Dedifferentiated amniotic fluid mesenchymal stem cell (primary cell): ENCODE measurements at regions not wholly inside any gene's neighbourhood (a gene's known extent, or its start where the extent isn't known, plus 50 kb on each side); places are given as distances from the start of the nearest gene placed in this dataset.
"Not testable (repeated sequence)": the region's sequence is repeated elsewhere in the genome, so short reads cannot be mapped to it uniquely, and the experiment has no call there.

Source experiments
- DNase-seq: peaks from one replicate; pipeline ENCODE4 v3.0.0-alpha.2; 2016; ENCODE audit errors: extremely low spot score

DNA sequence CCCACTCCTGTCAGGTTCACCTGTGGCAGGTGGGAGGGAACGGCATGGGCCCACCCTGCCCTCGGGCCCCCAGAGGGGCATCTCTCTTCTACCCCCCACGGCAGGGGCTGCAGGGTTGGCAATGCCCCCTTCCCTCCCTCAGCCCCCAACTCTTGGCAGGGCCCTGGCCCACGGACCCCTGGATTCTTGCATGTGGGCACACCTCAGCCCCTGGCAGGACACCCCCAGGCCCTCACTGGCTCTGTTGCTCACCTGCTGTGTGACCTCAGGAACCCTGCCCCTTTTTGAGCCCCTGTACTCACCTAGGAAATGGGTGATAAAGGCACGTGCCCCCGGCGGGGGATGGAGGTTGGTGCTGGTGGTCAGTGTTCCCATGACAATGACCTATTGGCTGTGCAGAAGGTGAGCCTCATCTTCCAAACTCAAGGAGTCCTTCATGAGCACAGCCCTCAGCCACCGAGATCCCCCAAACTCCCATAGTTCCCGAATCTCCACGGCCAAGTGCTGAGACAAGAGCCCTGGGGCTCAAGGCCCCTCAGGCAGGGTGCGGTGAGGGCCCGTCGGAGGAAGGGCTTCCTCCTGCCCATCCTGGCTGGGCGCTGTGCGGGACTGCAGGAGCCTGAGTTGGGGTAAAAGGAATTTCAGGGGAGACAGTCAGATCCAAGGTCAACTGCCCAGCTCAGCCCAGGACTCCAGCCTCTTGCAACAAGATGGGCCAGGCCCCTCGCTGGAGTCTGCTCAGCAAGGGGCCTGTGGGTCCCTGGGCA, 198.2 kb downstream of the IGLL1 start:
- DNase-seq = no peak

GRCh38 chr22:23380911-23381310, 199.2 kb downstream of the IGLL1 start:
- no peak for DNase-seq

GRCh38 chr22:23380230-23380573, 199.9 kb downstream of the IGLL1 start:
- no peak for DNase-seq

DNA sequence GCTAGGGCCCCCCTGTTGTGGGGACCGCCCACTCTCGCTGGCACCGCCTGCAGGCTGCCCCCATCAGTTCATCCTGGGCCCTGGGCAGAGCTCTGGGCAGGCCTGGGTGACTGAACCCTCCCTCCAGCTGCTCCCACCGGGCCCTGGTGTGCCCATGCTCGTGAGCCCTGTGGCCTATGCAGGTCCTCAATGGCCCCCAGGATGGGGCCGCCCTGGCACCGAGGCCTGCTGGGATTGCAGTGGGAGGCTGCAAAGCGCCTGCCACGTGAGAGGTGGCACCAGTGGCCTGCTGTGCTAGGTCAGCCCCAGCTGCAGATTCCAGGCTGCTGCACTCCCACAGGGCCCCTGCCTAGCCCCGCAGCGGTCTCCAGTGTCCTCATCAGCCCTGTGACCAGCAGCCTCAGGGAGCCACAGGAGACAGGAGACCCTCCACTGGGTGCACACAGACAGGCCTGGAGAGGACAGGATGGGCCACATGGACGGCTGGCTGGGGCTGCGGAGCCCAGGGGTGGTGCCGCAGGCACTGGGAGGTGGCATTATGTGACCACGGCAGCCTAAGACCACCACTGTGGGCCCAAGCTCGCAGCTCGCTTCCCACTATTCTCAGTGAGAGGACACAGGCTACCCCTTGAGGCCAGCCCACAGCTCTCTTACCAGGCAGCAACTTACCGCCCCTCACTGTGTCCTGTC, 199.4 kb downstream of the BCR start:
- not testable (repeated sequence) for DNase-seq

DNA sequence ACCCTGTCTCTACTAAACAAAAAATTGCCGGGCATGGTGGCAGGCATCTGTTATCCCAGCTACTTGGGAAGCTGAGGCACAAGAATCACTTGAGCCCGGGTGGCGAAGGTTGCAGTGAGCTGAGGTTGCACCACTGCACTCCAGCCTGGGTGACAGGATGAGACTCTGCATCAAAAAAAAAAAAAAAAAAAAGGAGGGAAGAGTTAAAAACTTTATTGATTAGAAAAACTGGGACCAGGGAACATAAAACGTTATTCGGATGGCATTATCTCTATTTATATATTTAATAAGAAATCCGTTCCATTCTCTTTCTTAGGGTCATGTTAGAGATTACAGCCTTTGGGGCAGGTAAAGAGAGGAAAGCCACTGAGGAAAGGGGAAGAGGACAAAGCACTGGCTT, 197.5 kb downstream of the BCR start:
- no peak for DNase-seq

GRCh38 chr22:23376256-23376655, 195.9 kb downstream of the BCR start:
- no peak for DNase-seq

- no peak for DNase-seq
Observed at GRCh38 chr22:23375031-23375827, 194.9 kb downstream of the BCR start.

GRCh38 chr22:23373601-23374000, 193.3 kb downstream of the BCR start:
- DNase-seq = no peak

- DNase-seq = no peak
Observed at GRCh38 chr22:23370251-23370650, 189.9 kb downstream of the BCR start.

- no peak for DNase-seq
Observed at GRCh38 chr22:23369054-23369685, 188.9 kb downstream of the BCR start.
